ENCODE measurements at regions not wholly inside any gene's neighbourhood (a gene's known extent, or its start where the extent isn't known, plus 50 kb on each side); places are given as distances from the start of the nearest gene placed in this dataset.

DNA sequence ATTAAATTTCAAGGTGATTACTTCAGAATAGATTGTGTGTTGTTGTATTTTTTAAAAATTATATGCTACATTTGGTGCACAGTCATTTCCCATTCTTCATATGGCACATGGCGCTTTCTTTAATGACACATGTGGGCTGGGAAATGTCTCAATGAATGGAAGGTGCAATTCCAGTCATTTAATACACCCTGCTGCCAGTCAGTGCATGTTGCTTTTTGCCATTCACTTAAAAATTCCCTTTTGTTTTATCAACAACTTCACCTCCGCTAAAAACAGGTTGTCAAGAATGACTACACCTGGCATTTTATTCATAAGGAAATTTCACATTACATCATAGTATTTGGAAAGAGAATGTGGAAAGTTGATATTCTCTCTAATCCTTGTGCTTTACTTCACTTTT is 716.4 kb upstream of the ADAMTS5 start (continued):
- TF ChIP-seq, protein P1, sequence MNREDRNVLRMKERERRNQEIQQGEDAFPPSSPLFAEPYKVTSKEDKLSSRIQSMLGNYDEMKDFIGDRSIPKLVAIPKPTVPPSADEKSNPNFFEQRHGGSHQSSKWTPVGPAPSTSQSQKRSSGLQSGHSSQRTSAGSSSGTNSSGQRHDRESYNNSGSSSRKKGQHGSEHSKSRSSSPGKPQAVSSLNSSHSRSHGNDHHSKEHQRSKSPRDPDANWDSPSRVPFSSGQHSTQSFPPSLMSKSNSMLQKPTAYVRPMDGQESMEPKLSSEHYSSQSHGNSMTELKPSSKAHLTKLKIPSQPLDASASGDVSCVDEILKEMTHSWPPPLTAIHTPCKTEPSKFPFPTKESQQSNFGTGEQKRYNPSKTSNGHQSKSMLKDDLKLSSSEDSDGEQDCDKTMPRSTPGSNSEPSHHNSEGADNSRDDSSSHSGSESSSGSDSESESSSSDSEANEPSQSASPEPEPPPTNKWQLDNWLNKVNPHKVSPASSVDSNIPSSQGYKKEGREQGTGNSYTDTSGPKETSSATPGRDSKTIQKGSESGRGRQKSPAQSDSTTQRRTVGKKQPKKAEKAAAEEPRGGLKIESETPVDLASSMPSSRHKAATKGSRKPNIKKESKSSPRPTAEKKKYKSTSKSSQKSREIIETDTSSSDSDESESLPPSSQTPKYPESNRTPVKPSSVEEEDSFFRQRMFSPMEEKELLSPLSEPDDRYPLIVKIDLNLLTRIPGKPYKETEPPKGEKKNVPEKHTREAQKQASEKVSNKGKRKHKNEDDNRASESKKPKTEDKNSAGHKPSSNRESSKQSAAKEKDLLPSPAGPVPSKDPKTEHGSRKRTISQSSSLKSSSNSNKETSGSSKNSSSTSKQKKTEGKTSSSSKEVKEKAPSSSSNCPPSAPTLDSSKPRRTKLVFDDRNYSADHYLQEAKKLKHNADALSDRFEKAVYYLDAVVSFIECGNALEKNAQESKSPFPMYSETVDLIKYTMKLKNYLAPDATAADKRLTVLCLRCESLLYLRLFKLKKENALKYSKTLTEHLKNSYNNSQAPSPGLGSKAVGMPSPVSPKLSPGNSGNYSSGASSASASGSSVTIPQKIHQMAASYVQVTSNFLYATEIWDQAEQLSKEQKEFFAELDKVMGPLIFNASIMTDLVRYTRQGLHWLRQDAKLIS (CRISPR knock-in tag; IDR thresholded peaks at IDR 0.05; ENCODE audit: borderline replicate concordance) = no peak
- no peak for TF ChIP-seq GABPB1 (CRISPR knock-in tag; IDR thresholded peaks at IDR 0.05)
- TF ChIP-seq, protein P2, sequence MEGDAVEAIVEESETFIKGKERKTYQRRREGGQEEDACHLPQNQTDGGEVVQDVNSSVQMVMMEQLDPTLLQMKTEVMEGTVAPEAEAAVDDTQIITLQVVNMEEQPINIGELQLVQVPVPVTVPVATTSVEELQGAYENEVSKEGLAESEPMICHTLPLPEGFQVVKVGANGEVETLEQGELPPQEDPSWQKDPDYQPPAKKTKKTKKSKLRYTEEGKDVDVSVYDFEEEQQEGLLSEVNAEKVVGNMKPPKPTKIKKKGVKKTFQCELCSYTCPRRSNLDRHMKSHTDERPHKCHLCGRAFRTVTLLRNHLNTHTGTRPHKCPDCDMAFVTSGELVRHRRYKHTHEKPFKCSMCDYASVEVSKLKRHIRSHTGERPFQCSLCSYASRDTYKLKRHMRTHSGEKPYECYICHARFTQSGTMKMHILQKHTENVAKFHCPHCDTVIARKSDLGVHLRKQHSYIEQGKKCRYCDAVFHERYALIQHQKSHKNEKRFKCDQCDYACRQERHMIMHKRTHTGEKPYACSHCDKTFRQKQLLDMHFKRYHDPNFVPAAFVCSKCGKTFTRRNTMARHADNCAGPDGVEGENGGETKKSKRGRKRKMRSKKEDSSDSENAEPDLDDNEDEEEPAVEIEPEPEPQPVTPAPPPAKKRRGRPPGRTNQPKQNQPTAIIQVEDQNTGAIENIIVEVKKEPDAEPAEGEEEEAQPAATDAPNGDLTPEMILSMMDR (IDR thresholded peaks at IDR 0.05) = no peak
- no peak for TF ChIP-seq FOXP1 (CRISPR knock-in tag; IDR thresholded peaks at IDR 0.05; ENCODE audit: borderline replicate concordance)
- TF ChIP-seq, protein P3, sequence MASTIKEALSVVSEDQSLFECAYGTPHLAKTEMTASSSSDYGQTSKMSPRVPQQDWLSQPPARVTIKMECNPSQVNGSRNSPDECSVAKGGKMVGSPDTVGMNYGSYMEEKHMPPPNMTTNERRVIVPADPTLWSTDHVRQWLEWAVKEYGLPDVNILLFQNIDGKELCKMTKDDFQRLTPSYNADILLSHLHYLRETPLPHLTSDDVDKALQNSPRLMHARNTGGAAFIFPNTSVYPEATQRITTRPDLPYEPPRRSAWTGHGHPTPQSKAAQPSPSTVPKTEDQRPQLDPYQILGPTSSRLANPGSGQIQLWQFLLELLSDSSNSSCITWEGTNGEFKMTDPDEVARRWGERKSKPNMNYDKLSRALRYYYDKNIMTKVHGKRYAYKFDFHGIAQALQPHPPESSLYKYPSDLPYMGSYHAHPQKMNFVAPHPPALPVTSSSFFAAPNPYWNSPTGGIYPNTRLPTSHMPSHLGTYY (CRISPR knock-in tag; IDR thresholded peaks at IDR 0.05) = no peak
- no peak for TF ChIP-seq ZNF317 (CRISPR knock-in tag; IDR thresholded peaks at IDR 0.05; ENCODE audit: borderline replicate concordance, low read depth)
- TF ChIP-seq, protein P4, sequence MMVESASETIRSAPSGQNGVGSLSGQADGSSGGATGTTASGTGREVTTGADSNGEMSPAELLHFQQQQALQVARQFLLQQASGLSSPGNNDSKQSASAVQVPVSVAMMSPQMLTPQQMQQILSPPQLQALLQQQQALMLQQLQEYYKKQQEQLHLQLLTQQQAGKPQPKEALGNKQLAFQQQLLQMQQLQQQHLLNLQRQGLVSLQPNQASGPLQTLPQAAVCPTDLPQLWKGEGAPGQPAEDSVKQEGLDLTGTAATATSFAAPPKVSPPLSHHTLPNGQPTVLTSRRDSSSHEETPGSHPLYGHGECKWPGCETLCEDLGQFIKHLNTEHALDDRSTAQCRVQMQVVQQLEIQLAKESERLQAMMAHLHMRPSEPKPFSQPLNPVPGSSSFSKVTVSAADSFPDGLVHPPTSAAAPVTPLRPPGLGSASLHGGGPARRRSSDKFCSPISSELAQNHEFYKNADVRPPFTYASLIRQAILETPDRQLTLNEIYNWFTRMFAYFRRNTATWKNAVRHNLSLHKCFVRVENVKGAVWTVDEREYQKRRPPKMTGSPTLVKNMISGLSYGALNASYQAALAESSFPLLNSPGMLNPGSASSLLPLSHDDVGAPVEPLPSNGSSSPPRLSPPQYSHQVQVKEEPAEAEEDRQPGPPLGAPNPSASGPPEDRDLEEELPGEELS (CRISPR knock-in tag; IDR thresholded peaks at IDR 0.05) = no peak
- TF ChIP-seq, protein P5, sequence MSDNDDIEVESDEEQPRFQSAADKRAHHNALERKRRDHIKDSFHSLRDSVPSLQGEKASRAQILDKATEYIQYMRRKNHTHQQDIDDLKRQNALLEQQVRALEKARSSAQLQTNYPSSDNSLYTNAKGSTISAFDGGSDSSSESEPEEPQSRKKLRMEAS (CRISPR knock-in tag; IDR thresholded peaks at IDR 0.05) = no peak

DNA sequence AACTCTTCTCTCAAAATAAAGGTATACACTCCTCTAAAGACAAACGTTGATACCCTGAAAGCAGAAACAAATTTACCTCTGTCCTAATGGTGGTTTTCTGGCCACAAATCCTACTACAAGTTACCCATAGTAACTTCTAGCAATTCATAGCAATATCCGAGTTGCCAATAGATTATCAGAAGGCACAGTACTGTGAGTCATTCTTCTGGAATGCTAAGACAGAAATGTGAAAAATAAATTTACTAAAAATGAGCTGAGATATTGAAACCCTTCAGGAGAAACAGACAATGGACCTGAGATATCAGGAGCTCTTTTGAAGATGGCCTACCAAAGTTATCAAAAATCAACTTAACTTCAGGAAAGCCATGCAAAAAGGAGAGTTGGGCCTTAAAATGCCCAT is 715.0 kb upstream of the ADAMTS5 start:
- Mint-ChIP-seq H3K27ac (no peak overlapping the region), H3K4me1 (no peaks in the 10 kb centered on the region), H3K4me3 (no peak overlapping the region), H3K27me3 (ENCODE audit: low read depth) (no peaks in the 10 kb centered on the region), H3K9me3 (peaks cover 13% of the 10 kb centered on the region), H3K36me3 (0 out of 2 replicates have a peak, but pooled peaks cover 2% of the 10 kb centered on the region)
- TF ChIP-seq GRHL2 (CRISPR knock-in tag; IDR thresholded peaks at IDR 0.05; ENCODE audit: insufficient replicate concordance, severe bottlenecking) (no peak), ATF1 (CRISPR knock-in tag; IDR thresholded peaks at IDR 0.05) (no peak), EMX1 (CRISPR knock-in tag; IDR thresholded peaks at IDR 0.05) (no peak), ZNF263 (CRISPR knock-in tag; IDR thresholded peaks at IDR 0.05; ENCODE audit: low read depth) (no peak), TP53 (CRISPR knock-in tag; IDR thresholded peaks at IDR 0.05) (no peak), ZNF396 (CRISPR knock-in tag; IDR thresholded peaks at IDR 0.05; ENCODE audit: borderline replicate concordance) (no peak)
- TF ChIP-seq, protein P6, sequence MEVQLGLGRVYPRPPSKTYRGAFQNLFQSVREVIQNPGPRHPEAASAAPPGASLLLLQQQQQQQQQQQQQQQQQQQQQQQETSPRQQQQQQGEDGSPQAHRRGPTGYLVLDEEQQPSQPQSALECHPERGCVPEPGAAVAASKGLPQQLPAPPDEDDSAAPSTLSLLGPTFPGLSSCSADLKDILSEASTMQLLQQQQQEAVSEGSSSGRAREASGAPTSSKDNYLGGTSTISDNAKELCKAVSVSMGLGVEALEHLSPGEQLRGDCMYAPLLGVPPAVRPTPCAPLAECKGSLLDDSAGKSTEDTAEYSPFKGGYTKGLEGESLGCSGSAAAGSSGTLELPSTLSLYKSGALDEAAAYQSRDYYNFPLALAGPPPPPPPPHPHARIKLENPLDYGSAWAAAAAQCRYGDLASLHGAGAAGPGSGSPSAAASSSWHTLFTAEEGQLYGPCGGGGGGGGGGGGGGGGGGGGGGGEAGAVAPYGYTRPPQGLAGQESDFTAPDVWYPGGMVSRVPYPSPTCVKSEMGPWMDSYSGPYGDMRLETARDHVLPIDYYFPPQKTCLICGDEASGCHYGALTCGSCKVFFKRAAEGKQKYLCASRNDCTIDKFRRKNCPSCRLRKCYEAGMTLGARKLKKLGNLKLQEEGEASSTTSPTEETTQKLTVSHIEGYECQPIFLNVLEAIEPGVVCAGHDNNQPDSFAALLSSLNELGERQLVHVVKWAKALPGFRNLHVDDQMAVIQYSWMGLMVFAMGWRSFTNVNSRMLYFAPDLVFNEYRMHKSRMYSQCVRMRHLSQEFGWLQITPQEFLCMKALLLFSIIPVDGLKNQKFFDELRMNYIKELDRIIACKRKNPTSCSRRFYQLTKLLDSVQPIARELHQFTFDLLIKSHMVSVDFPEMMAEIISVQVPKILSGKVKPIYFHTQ (CRISPR knock-in tag; IDR thresholded peaks at IDR 0.05) = no peak
- TF ChIP-seq, protein P7, sequence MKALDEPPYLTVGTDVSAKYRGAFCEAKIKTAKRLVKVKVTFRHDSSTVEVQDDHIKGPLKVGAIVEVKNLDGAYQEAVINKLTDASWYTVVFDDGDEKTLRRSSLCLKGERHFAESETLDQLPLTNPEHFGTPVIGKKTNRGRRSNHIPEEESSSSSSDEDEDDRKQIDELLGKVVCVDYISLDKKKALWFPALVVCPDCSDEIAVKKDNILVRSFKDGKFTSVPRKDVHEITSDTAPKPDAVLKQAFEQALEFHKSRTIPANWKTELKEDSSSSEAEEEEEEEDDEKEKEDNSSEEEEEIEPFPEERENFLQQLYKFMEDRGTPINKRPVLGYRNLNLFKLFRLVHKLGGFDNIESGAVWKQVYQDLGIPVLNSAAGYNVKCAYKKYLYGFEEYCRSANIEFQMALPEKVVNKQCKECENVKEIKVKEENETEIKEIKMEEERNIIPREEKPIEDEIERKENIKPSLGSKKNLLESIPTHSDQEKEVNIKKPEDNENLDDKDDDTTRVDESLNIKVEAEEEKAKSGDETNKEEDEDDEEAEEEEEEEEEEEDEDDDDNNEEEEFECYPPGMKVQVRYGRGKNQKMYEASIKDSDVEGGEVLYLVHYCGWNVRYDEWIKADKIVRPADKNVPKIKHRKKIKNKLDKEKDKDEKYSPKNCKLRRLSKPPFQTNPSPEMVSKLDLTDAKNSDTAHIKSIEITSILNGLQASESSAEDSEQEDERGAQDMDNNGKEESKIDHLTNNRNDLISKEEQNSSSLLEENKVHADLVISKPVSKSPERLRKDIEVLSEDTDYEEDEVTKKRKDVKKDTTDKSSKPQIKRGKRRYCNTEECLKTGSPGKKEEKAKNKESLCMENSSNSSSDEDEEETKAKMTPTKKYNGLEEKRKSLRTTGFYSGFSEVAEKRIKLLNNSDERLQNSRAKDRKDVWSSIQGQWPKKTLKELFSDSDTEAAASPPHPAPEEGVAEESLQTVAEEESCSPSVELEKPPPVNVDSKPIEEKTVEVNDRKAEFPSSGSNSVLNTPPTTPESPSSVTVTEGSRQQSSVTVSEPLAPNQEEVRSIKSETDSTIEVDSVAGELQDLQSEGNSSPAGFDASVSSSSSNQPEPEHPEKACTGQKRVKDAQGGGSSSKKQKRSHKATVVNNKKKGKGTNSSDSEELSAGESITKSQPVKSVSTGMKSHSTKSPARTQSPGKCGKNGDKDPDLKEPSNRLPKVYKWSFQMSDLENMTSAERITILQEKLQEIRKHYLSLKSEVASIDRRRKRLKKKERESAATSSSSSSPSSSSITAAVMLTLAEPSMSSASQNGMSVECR (CRISPR knock-in tag; IDR thresholded peaks at IDR 0.05; ENCODE audit: borderline replicate concordance) = no peak
- POLR2A ChIA-PET = no interaction called here
- ATAC-seq = no peak
- CTCF ChIA-PET = no interaction called here
- DNase-seq (ENCODE audit: low spot score) = no peak
